Neuronal stem cell (in vitro differentiated cells): ENCODE measurements at regions not wholly inside any gene's neighbourhood (a gene's known extent, or its start where the extent isn't known, plus 50 kb on each side); places are given as distances from the start of the nearest gene placed in this dataset.

Experiments
- DNase-seq: peaks from one replicate; pipeline ENCODE4 v3.0.0-alpha.2; 2013; ENCODE audit warnings: low spot score
- H2AFZ ChIP-seq: one replicate; pipeline ENCODE4 v1.6.1; 2013; ENCODE audit warnings: mild to moderate bottlenecking, low read length, inconsistent platforms
- H2AK5ac ChIP-seq: 2 replicates; pipeline ENCODE4 v1.6.1; 2013; ENCODE audit warnings: low read depth, mild to moderate bottlenecking, inconsistent platforms, low read length, moderate library complexity, mixed read lengths
- H2BK120ac ChIP-seq: 2 replicates; pipeline ENCODE4 v1.6.1; 2013; ENCODE audit warnings: low read depth, mild to moderate bottlenecking, inconsistent platforms, low read length, moderate library complexity, mixed read lengths
- H2BK12ac ChIP-seq: one replicate; pipeline ENCODE4 v1.6.1; 2013; ENCODE audit warnings: low read length, inconsistent platforms
- H2BK15ac ChIP-seq: 2 replicates; pipeline ENCODE4 v1.6.1; 2013; ENCODE audit warnings: mild to moderate bottlenecking, low read length, inconsistent platforms, mixed read lengths
- H2BK5ac ChIP-seq: one replicate; pipeline ENCODE4 v1.6.1; 2013; ENCODE audit warnings: inconsistent platforms, mild to moderate bottlenecking, low read length, moderate library complexity
- H3K14ac ChIP-seq: one replicate; pipeline ENCODE4 v1.6.1; 2013; ENCODE audit warnings: low read length, inconsistent platforms
- H3K18ac ChIP-seq: 2 replicates; pipeline ENCODE4 v1.6.1; 2013; ENCODE audit warnings: low read length, inconsistent platforms
- H3K23ac ChIP-seq: 2 replicates; pipeline ENCODE4 v1.6.1; 2013; ENCODE audit warnings: low read depth, mild to moderate bottlenecking, mixed read lengths, low read length, inconsistent platforms; ENCODE audit not compliant: poor library complexity
- H3K27ac ChIP-seq: replicated peaks from 3 replicates; pipeline ENCODE4 v1.5.1; 2013; ENCODE audit warnings: low read length, inconsistent platforms
- H3K27me3 ChIP-seq, 3 experiments: 2 replicates each; pipeline ENCODE4 v1.6.1; 2013; ENCODE audit warnings: low read length in 3 of 3, mild to moderate bottlenecking in 2 of 3, inconsistent platforms in 1 of 3, low read depth in 1 of 3, mixed read lengths in 1 of 3, moderate library complexity in 1 of 3; ENCODE audit not compliant: control insufficient read depth in 3 of 3, insufficient read depth in 3 of 3
- H3K36me3 ChIP-seq, 2 donors: replicated peaks in 1 of 2; 2 replicates each; pipeline ENCODE4 v1.6.1; 2013; ENCODE audit warnings: low read length in 2 of 2; ENCODE audit not compliant: control insufficient read depth in 2 of 2, insufficient read depth in 2 of 2
- H3K4ac ChIP-seq: 2 replicates; pipeline ENCODE4 v1.6.1; 2013; ENCODE audit warnings: inconsistent platforms, mild to moderate bottlenecking, low read length, moderate library complexity
- H3K4me1 ChIP-seq, 2 donors: 1 replicate in 1 of 2; 2 replicates in 1 of 2; pipeline ENCODE4 v1.6.1; 2013; ENCODE audit warnings: low read length in 2 of 2, low read depth in 1 of 2; ENCODE audit not compliant: control insufficient read depth in 2 of 2, insufficient read depth in 1 of 2
- H3K4me2 ChIP-seq: one replicate; pipeline ENCODE4 v1.6.1; 2013; ENCODE audit warnings: mild to moderate bottlenecking, low read length, inconsistent platforms; ENCODE audit not compliant: insufficient read depth, poor library complexity, severe bottlenecking
- H3K4me3 ChIP-seq, 2 donors: 2 replicates each; pipeline ENCODE4 v1.5.1; 2013; ENCODE audit warnings: low read length in 2 of 2, mild to moderate bottlenecking in 2 of 2, inconsistent platforms in 1 of 2, moderate library complexity in 1 of 2
- H3K79me1 ChIP-seq: one replicate; pipeline ENCODE4 v1.6.1; 2013; ENCODE audit warnings: low read depth, mild to moderate bottlenecking, inconsistent platforms, low read length, moderate library complexity
- H3K9ac ChIP-seq: one replicate; pipeline ENCODE4 v1.6.1; 2013; ENCODE audit warnings: mild to moderate bottlenecking, low read depth, low read length, inconsistent platforms; ENCODE audit not compliant: poor library complexity
- H3K9me3 ChIP-seq, 2 donors: replicated peaks in 1 of 2; 2 replicates each; pipeline versions ENCODE3 to v1.6.1; 2013; ENCODE audit warnings: low read length in 2 of 2, mild to moderate bottlenecking in 2 of 2, inconsistent platforms in 1 of 2, low read depth in 1 of 2, mixed read lengths in 1 of 2, moderate library complexity in 1 of 2; ENCODE audit not compliant: control insufficient read depth in 2 of 2, insufficient read depth in 1 of 2
- H4K8ac ChIP-seq: one replicate; pipeline ENCODE4 v1.6.1; 2013; ENCODE audit warnings: low read depth, mild to moderate bottlenecking, inconsistent platforms, low read length, moderate library complexity
- H4K91ac ChIP-seq: one replicate; pipeline ENCODE4 v1.6.1; 2013; ENCODE audit warnings: low read length, low read depth, mild to moderate bottlenecking, inconsistent platforms; ENCODE audit not compliant: poor library complexity
- WGBS, 2 donors: extraction: QIAGEN DNeasy Blood & Tissue Kit; methylation state at CpG; one replicate each; pipeline ENCODE4 v1.1.7; 2013; ENCODE audit warnings: missing lambda C conversion rate in 2 of 2, mixed read lengths in 1 of 2; ENCODE audit not compliant: insufficient read length in 2 of 2, insufficient replicate concordance in 1 of 2; ENCODE audit errors: extremely low coverage in 2 of 2; 5-methylcytosine and 5-hydroxymethylcytosine counted together

DNA sequence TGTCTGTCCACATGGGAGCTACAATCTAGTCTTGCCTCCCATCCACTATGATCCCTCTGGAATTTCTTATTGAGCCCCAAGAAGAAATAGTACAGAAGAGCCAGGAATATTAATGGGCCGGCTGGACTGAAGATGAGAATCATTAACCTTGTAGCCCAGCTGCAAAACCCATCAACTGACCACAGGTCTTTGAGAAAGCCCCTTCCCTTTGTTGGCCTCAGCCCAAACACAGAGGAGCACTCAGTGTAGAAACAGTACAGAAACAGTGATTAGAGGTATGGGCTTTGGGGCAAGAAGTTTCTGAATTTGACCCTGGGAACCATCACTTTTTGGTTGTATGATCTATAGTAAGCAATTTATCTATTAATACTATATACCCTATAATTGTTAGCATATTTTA is 76.8 kb upstream of the RAB40AL start:
- H3K23ac ChIP-seq = no peak overlapping the region

DNA sequence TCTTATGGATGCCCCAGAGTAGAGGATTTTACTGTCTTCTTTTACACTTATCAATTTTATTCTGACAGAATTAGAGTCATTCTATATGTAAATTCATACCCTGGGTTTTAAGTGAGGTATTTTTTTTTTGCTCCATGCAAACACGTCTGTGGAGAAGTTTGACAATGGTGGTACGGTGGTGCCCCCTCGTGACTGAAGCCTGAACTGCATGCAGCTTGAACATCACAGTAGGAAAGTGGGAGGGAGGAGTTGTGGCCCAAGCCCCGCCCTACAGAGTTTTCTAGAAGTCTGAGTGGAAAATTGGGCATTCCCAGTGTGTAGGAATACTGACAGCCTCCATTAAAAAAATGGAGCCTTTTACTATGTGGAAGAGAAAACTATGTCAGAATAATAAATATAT is 73.3 kb upstream of the RAB40AL start:
- no peak overlapping the region for H2BK120ac ChIP-seq
- no peaks in the 10 kb centered on the region for H3K9me3 ChIP-seq
- no CpG with 5 or more reads among the region's 4 CpGs for WGBS, 2 donors
- no peaks in the 10 kb centered on the region for H3K4me1 ChIP-seq
- H3K79me1 ChIP-seq = no peaks in the 10 kb centered on the region
- no peak overlapping the region for H2BK15ac ChIP-seq
- no peak overlapping the region for H4K8ac ChIP-seq
- no peak overlapping the region for H2BK5ac ChIP-seq
- H2BK12ac ChIP-seq = no peak overlapping the region
- H3K23ac ChIP-seq = no peak overlapping the region
- no peak overlapping the region for H4K91ac ChIP-seq
- no peak overlapping the region for H3K18ac ChIP-seq
- no peak overlapping the region for H3K4ac ChIP-seq
- H3K4me2 ChIP-seq = no peak overlapping the region
- no peak overlapping the region for H2AK5ac ChIP-seq
- no peak overlapping the region for H3K14ac ChIP-seq
- H3K27ac ChIP-seq = no peak overlapping the region
- H2AFZ ChIP-seq = no peak overlapping the region
- H3K36me3 ChIP-seq = peaks cover 2 to 19% of the 10 kb centered on the region in 2 donors
- H3K9ac ChIP-seq = no peak overlapping the region
- no peaks in the 10 kb centered on the region for H3K27me3 ChIP-seq
- H3K4me3 ChIP-seq = no peak overlapping the region
- DNase-seq = peak; percentile 62

More for the DNA sequence above, 76.8 kb upstream of the RAB40AL start:
- Histone ChIP-seq H3K4me1 (no peaks in the 10 kb centered on the region), H4K8ac (no peak overlapping the region), H3K27ac (no peak overlapping the region), H3K36me3 (peaks cover 1 to 8% of the 10 kb centered on the region in 2 donors), H3K9ac (no peak overlapping the region), H3K9me3 (no peaks in the 10 kb centered on the region), H2BK12ac (no peak overlapping the region), H3K79me1 (no peaks in the 10 kb centered on the region), H2BK15ac (no peak overlapping the region), H3K4me2 (no peak overlapping the region), H3K4ac (no peak overlapping the region), H2AFZ (no peak overlapping the region), H4K91ac (no peak overlapping the region), H2BK120ac (no peak overlapping the region), H3K18ac (no peak overlapping the region), H3K4me3 (no peak overlapping the region), H3K14ac (no peak overlapping the region), H3K27me3 (no peaks in the 10 kb centered on the region), H2BK5ac (no peak overlapping the region), H2AK5ac (no peak overlapping the region)
- WGBS, 2 donors = no CpG with 5 or more reads among the region's 1 CpG
- DNase-seq = no peak

GRCh38 chrX:102866981-102867656 is 70.0 kb upstream of the RAB40AL start:
- no peak overlapping the region for H2AFZ ChIP-seq
- H2BK5ac ChIP-seq = no peak overlapping the region
- H3K4me1 ChIP-seq = no peaks in the 10 kb centered on the region
- H4K91ac ChIP-seq = no peak overlapping the region
- H3K14ac ChIP-seq = no peak overlapping the region
- H3K23ac ChIP-seq = no peak overlapping the region
- no peaks in the 10 kb centered on the region for H3K27me3 ChIP-seq
- no peak overlapping the region for H3K4me3 ChIP-seq
- no peaks in the 10 kb centered on the region for H3K9me3 ChIP-seq
- DNase-seq = no peak
- no peak overlapping the region for H3K18ac ChIP-seq
- no peak overlapping the region for H2BK15ac ChIP-seq
- H3K9ac ChIP-seq = no peak overlapping the region
- whole genome bisulfite sequencing, 2 donors = no CpG with 5 or more reads among the region's 2 CpGs
- no peaks in the 10 kb centered on the region for H3K79me1 ChIP-seq
- H3K27ac ChIP-seq = no peak overlapping the region
- H2BK120ac ChIP-seq = no peak overlapping the region
- H3K4ac ChIP-seq = no peak overlapping the region
- no peak overlapping the region for H4K8ac ChIP-seq
- H2AK5ac ChIP-seq = no peak overlapping the region
- H3K4me2 ChIP-seq = no peak overlapping the region
- H3K36me3 ChIP-seq = peaks cover 2 to 19% of the 10 kb centered on the region in 2 donors
- no peak overlapping the region for H2BK12ac ChIP-seq

DNA sequence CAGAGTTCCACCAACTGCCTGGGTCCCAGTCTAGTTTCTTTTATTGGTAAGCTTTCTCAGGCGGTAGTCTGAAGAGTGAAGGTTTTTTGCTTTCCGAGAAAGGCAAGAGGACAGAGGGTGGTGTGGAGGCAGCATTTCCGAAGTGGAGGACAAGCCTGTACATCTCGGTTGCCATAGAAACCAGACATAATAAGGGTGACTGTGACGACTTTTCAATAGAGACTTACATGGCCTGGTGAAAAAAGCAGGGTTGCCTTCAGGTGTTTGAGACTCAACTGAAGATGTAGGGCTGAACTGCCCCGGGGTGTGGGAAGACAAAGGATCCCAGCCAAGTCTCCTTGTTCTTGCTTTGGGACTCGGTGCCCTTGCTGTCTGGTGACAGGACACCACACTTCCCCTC is 53.6 kb upstream of the RAB40AL start:
- no peak overlapping the region for H2AK5ac ChIP-seq
- no peak overlapping the region for H3K9ac ChIP-seq
- no peak overlapping the region for H2BK5ac ChIP-seq
- H3K4me2 ChIP-seq = no peak overlapping the region
- no peak overlapping the region for H2AFZ ChIP-seq
- no peak overlapping the region for H4K8ac ChIP-seq
- H3K23ac ChIP-seq = no peak overlapping the region
- H3K4ac ChIP-seq = no peak overlapping the region
- H3K4me1 ChIP-seq = peaks cover 0 to 2% of the 10 kb centered on the region in 2 donors
- no peak overlapping the region for H3K4me3 ChIP-seq
- H2BK120ac ChIP-seq = no peak overlapping the region
- no peaks in the 10 kb centered on the region for H3K27me3 ChIP-seq
- no peak for DNase-seq
- H3K9me3 ChIP-seq = no peaks in the 10 kb centered on the region
- no peak overlapping the region for H2BK12ac ChIP-seq
- no peaks in the 10 kb centered on the region for H3K79me1 ChIP-seq
- H2BK15ac ChIP-seq = no peak overlapping the region
- WGBS, 2 donors = no CpG with 5 or more reads among the region's 7 CpGs
- H3K14ac ChIP-seq = no peak overlapping the region
- no peak overlapping the region for H4K91ac ChIP-seq
- no peak overlapping the region for H3K27ac ChIP-seq
- no peak overlapping the region for H3K18ac ChIP-seq
- peaks cover 2 to 11% of the 10 kb centered on the region in 2 donors for H3K36me3 ChIP-seq
